ENCODE measurements at regions not wholly inside any gene's neighbourhood (a gene's known extent, or its start where the extent isn't known, plus 50 kb on each side); places are given as distances from the start of the nearest gene placed in this dataset.

- TF ChIP-seq CTCF (IDR thresholded peaks at IDR 0.05; ENCODE audit: low read length) (no peak), EZH2 (IDR thresholded peaks at IDR 0.05; ENCODE audit: borderline replicate concordance, low read length) (no peak)
Observed at GRCh38 chr4:95732061-95732460, 107.8 kb upstream of the PDHA2 start.
